A549 (cell line): ENCODE measurements at regions not wholly inside any gene's neighbourhood (a gene's known extent, or its start where the extent isn't known, plus 50 kb on each side); places are given as distances from the start of the nearest gene placed in this dataset.

Experiments used
- ATAC-seq, 2 experiments: fragments of 200-7000 bp in 1 of 2; fragments of >200 bp in 1 of 2; cut with Nextera tagmentation in 1 of 2; cut with Tn5 transposase in 1 of 2; 3 replicates each; pipeline versions ENCODE4 v1.8.0 to v1.9.1; 2018 to 2020; ENCODE audit warnings: mild to moderate bottlenecking in 1 of 2, moderate library complexity in 1 of 2
- CTCF ChIA-PET: fragments of 300-600 bp; sonication (Branson Sonifier 250); formaldehyde crosslinking; extraction: SDS; loops from one replicate; lab custom pipeline; 2021; ENCODE audit warnings: antibody characterized with exemption, inconsistent platforms; lab: Yijun Ruan, JAX
- POLR2A ChIA-PET: fragments of 350-600 bp; formaldehyde crosslinking; extraction: SDS; loops from one replicate; lab custom pipeline; 2021; ENCODE audit warnings: antibody characterized with exemption, inconsistent platforms; lab: Yijun Ruan, JAX
- DNase-seq, 2 experiments: peaks; one replicate each; pipeline versions ENCODE4 v3.0.0 to v3.0.0-alpha.2; 2011 to 2016; ENCODE audit warnings: low read depth in 1 of 2, low spot score in 1 of 2
- FAIRE-seq: peaks from 2 replicates; lab custom pipeline; 2011; peaks lifted over from hg19 to GRCh38; lab: Jason Lieb, UNC
- H3K27ac ChIP-seq, 2 experiments: fragments of >200 bp; sonication (Bioruptor Twin); formaldehyde crosslinking; 3 replicates each; pipeline ENCODE4 v1.5.1; 2016 to 2017
- H3K4me1 ChIP-seq: fragments of >200 bp; sonication (Bioruptor Twin); formaldehyde crosslinking; 3 replicates; pipeline ENCODE4 v1.6.1; 2016
- H3K4me2 ChIP-seq: fragments of >200 bp; sonication (Bioruptor Twin); formaldehyde crosslinking; 3 replicates; pipeline ENCODE4 v1.6.1; 2016
- H3K4me3 ChIP-seq: fragments of >200 bp; sonication (Bioruptor Twin); formaldehyde crosslinking; 3 replicates; pipeline ENCODE4 v1.5.1; 2016
- H3K9me3 ChIP-seq: fragments of >200 bp; sonication (Bioruptor Twin); formaldehyde crosslinking; 3 replicates; pipeline ENCODE4 v1.6.1; 2016
- ATOH8 ChIP-seq: fragments of 250-450 bp; sonication (Bioruptor Pico); IDR thresholded peaks from 2 replicates; pipeline ENCODE4 v1.5.0; 2020; ENCODE audit warnings: low read depth, mild to moderate bottlenecking, moderate library complexity
- CHD2 ChIP-seq: fragments of 150-350 bp; IDR thresholded peaks from 2 replicates; pipeline ENCODE4 v1.6.1; 2014; ENCODE audit warnings: low read length; ENCODE audit not compliant: partially characterized antibody
- CHD4 ChIP-seq: fragments of 200-600 bp; sonication (generic); IDR thresholded peaks from 2 replicates; pipeline ENCODE4 v1.6.1; 2016; ENCODE audit warnings: antibody characterized with exemption, mild to moderate bottlenecking, borderline replicate concordance
- CTCF ChIP-seq: fragments of >200 bp; sonication (Bioruptor Twin); formaldehyde crosslinking; IDR thresholded peaks from 3 replicates; pipeline ENCODE4 v1.5.1; 2016
- ESRRA ChIP-seq: fragments of 150-350 bp; IDR thresholded peaks from 2 replicates; pipeline ENCODE4 v1.6.1; 2014; ENCODE audit warnings: mild to moderate bottlenecking, low read length, borderline replicate concordance
- GATA3 ChIP-seq: IDR thresholded peaks from 2 replicates; pipeline ENCODE4 v1.6.1; 2012; ENCODE audit warnings: borderline replicate concordance
- HOXA7 ChIP-seq: fragments of 250-450 bp; sonication (Bioruptor Pico); IDR thresholded peaks from 2 replicates; pipeline ENCODE4 v1.5.0; 2020; ENCODE audit warnings: mild to moderate bottlenecking, moderate library complexity
- JUNB ChIP-seq: fragments of >200 bp; sonication (Bioruptor Twin); formaldehyde crosslinking; IDR thresholded peaks from 2 replicates; pipeline ENCODE4 v1.6.1; 2016
- MAZ ChIP-seq: fragments of 150-350 bp; IDR thresholded peaks from 2 replicates; pipeline ENCODE4 v1.6.1; 2014; ENCODE audit warnings: antibody characterized with exemption, low read depth, low read length, borderline replicate concordance
- NR3C1 ChIP-seq: fragments of >200 bp; sonication (Bioruptor Twin); formaldehyde crosslinking; IDR thresholded peaks from 3 replicates; pipeline ENCODE4 v1.6.1; 2017
- PHF8 ChIP-seq: fragments of 200-600 bp; sonication (generic); IDR thresholded peaks from 2 replicates; pipeline ENCODE4 v1.6.1; 2016; ENCODE audit warnings: low read depth, mild to moderate bottlenecking, antibody characterized with exemption, moderate library complexity, borderline replicate concordance
- RFX5 ChIP-seq: fragments of 450-650 bp; IDR thresholded peaks from 2 replicates; pipeline ENCODE4 v1.7.1; 2014; ENCODE audit warnings: antibody characterized with exemption, mild to moderate bottlenecking, moderate library complexity
- RNF2 ChIP-seq: fragments of 200-600 bp; sonication (generic); IDR thresholded peaks from 2 replicates; pipeline ENCODE4 v1.6.1; 2016; ENCODE audit warnings: low read depth, mild to moderate bottlenecking, antibody characterized with exemption, moderate library complexity, borderline replicate concordance
- SMC3 ChIP-seq: fragments of >200 bp; sonication (Bioruptor Twin); formaldehyde crosslinking; IDR thresholded peaks from 3 replicates; pipeline ENCODE4 v1.6.1; 2018; ENCODE audit warnings: inconsistent platforms
- SREBF2 ChIP-seq: fragments of 450-650 bp; IDR thresholded peaks from 2 replicates; pipeline ENCODE4 v1.6.1; 2014; ENCODE audit warnings: mild to moderate bottlenecking, moderate library complexity
- TFCP2L1 ChIP-seq: fragments of 250-450 bp; sonication (Bioruptor Pico); IDR thresholded peaks from 2 replicates; pipeline ENCODE4 v1.5.0; 2021; ENCODE audit warnings: mild to moderate bottlenecking
- ZC3H11A ChIP-seq: fragments of 450-650 bp; IDR thresholded peaks from 2 replicates; pipeline ENCODE4 v1.6.1; 2014; ENCODE audit warnings: antibody characterized with exemption, mild to moderate bottlenecking
- ZNF302 ChIP-seq: fragments of 250-450 bp; sonication (Bioruptor Pico); IDR thresholded peaks from 2 replicates; pipeline ENCODE4 v1.9.0; 2021; ENCODE audit warnings: inconsistent platforms, mild to moderate bottlenecking, moderate library complexity
- ZSCAN20 ChIP-seq: fragments of 250-450 bp; sonication (Bioruptor Pico); IDR thresholded peaks from 2 replicates; pipeline ENCODE4 v1.8.0; 2022; ENCODE audit warnings: mild to moderate bottlenecking, moderate library complexity
- WGBS: methylation state at CpG from one replicate; pipeline ENCODE4 v1.1.6; 2017; ENCODE audit errors: missing lambda C conversion rate; 5-methylcytosine and 5-hydroxymethylcytosine counted together
- TF ChIP-seq, protein P1 (sequence below): fragments of 450-650 bp; IDR thresholded peaks from 2 replicates; pipeline ENCODE4 v1.6.1; 2014; ENCODE audit warnings: antibody characterized with exemption
- TF ChIP-seq, protein P2 (sequence below): fragments of 150-350 bp; IDR thresholded peaks from 2 replicates; pipeline ENCODE4 v1.6.1; 2014; ENCODE audit warnings: low read depth, mild to moderate bottlenecking, low read length

- CTCF ChIA-PET: no interaction called here
- no peak overlapping the region for H3K4me3 ChIP-seq
- no peaks in the 10 kb centered on the region for H3K9me3 ChIP-seq
- POLR2A ChIA-PET: no interaction called here
- FAIRE-seq: no peak
- no peaks in the 10 kb centered on the region for H3K4me1 ChIP-seq
- no peak for DNase-seq
- 0% methylated on average over 1 of the region's 1 CpG for WGBS
- no peak overlapping the region for H3K27ac ChIP-seq
- ATAC-seq: no peak
- H3K4me2 ChIP-seq: no peak overlapping the region
- TF ChIP-seq GATA3 (no peak), NR3C1 (no peak), SMC3 (no peak), RFX5 (no peak), RNF2 (no peak), JUNB (no peak), TFCP2L1 (CRISPR knock-in tag) (no peak), CHD2 (no peak), HOXA7 (CRISPR knock-in tag) (no peak)
These were observed 131.1 kb upstream of the ZNF462 start for GRCh38 chr9:106731910-106732309.

GRCh38 chr9:106733828-106734380 is 129.1 kb upstream of the ZNF462 start:
- WGBS: 46% methylated on average over 3 of the region's 3 CpGs

More at GRCh38 chr9:106733828-106734380, 129.1 kb upstream of the ZNF462 start:
- ATAC-seq (no peak), DNase-seq (no peak), FAIRE-seq (no peak)
- Histone ChIP-seq H3K4me2 (no peak overlapping the region), H3K4me3 (no peak overlapping the region), H3K27ac (no peak overlapping the region), H3K4me1 (no peaks in the 10 kb centered on the region), H3K9me3 (0 out of 3 replicates have a peak, but pooled peaks cover 2% of the 10 kb centered on the region)
- ChIA-PET CTCF (interaction anchor here (1.2 kb wide), 1 partner anchor 12 kb away, joined by 4 read pairs; no protein-coding TSS in a partner anchor), POLR2A (no interaction called here)
- TF ChIP-seq SREBF2 (no peak), CHD4 (no peak), ESRRA (no peak), MAZ (no peak), ATOH8 (CRISPR knock-in tag) (no peak), ZNF302 (CRISPR knock-in tag) (no peak), ZC3H11A (no peak), PHF8 (no peak), SMC3 (no peak), ZSCAN20 (CRISPR knock-in tag) (no peak), CTCF (no peak)
- TF ChIP-seq, protein P1, sequence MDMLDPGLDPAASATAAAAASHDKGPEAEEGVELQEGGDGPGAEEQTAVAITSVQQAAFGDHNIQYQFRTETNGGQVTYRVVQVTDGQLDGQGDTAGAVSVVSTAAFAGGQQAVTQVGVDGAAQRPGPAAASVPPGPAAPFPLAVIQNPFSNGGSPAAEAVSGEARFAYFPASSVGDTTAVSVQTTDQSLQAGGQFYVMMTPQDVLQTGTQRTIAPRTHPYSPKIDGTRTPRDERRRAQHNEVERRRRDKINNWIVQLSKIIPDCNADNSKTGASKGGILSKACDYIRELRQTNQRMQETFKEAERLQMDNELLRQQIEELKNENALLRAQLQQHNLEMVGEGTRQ: no peak
- TF ChIP-seq, protein P2, sequence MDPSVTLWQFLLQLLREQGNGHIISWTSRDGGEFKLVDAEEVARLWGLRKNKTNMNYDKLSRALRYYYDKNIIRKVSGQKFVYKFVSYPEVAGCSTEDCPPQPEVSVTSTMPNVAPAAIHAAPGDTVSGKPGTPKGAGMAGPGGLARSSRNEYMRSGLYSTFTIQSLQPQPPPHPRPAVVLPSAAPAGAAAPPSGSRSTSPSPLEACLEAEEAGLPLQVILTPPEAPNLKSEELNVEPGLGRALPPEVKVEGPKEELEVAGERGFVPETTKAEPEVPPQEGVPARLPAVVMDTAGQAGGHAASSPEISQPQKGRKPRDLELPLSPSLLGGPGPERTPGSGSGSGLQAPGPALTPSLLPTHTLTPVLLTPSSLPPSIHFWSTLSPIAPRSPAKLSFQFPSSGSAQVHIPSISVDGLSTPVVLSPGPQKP: no peak
